OCI-LY1 (cell line): ENCODE measurements at regions not wholly inside any gene's neighbourhood (a gene's known extent, or its start where the extent isn't known, plus 50 kb on each side); places are given as distances from the start of the nearest gene placed in this dataset.

ENCODE experiments used
- H2AFZ ChIP-seq: fragments of 200-600 bp; sonication (generic), shearing (Covaris generic); 2 replicates; pipeline ENCODE4 v1.6.0; 2014; ENCODE audit warnings: antibody characterized with exemption, mild to moderate bottlenecking, low read length
- H3F3A ChIP-seq: fragments of 200-600 bp; sonication (generic), shearing (Covaris generic); 2 replicates; pipeline ENCODE4 v1.6.0; 2014; ENCODE audit warnings: mild to moderate bottlenecking, antibody characterized with exemption, low read length, moderate library complexity; ENCODE audit not compliant: insufficient read depth
- H3K27ac ChIP-seq: fragments of 200-600 bp; sonication (generic); 2 replicates; pipeline ENCODE4 v1.5.1; 2014; ENCODE audit warnings: low read length, mixed run types, mild to moderate bottlenecking, low read depth; ENCODE audit not compliant: poor library complexity, severe bottlenecking
- H3K27me3 ChIP-seq: fragments of 200-600 bp; sonication (generic); 2 replicates; pipeline ENCODE4 v1.6.0; 2014; ENCODE audit warnings: antibody characterized with exemption, mild to moderate bottlenecking, low read length, moderate library complexity; ENCODE audit not compliant: insufficient read depth
- H3K36me3 ChIP-seq: fragments of 200-600 bp; sonication (generic); 2 replicates; pipeline ENCODE4 v1.6.1; 2014; ENCODE audit warnings: mild to moderate bottlenecking, antibody characterized with exemption, low read length, moderate library complexity, mixed read lengths; ENCODE audit not compliant: insufficient read depth
- H3K4me1 ChIP-seq: fragments of 200-600 bp; sonication (generic); 2 replicates; pipeline ENCODE4 v1.5.1; 2014; ENCODE audit warnings: mild to moderate bottlenecking, low read length, moderate library complexity; ENCODE audit not compliant: insufficient read depth, severe bottlenecking
- H3K4me2 ChIP-seq: fragments of 200-600 bp; sonication (generic), shearing (Covaris generic); 2 replicates; pipeline ENCODE4 v1.6.1; 2014; ENCODE audit warnings: low read length
- H3K4me3 ChIP-seq: fragments of 200-600 bp; sonication (generic); 2 replicates; pipeline ENCODE4 v1.5.1; 2014; ENCODE audit warnings: low read length, low read depth, mild to moderate bottlenecking, mixed read lengths; ENCODE audit not compliant: poor library complexity, severe bottlenecking
- H3K79me2 ChIP-seq: fragments of 200-600 bp; shearing (Covaris generic); 2 replicates; pipeline ENCODE4 v1.6.1; 2016; ENCODE audit warnings: mixed run types, low read length, mixed read lengths; ENCODE audit not compliant: insufficient read depth
- H3K9ac ChIP-seq: fragments of 200-600 bp; sonication (generic), shearing (Covaris generic); 2 replicates; pipeline ENCODE4 v1.6.1; 2014; ENCODE audit warnings: mild to moderate bottlenecking, low read length, mixed read lengths
- H3K9me2 ChIP-seq: fragments of 200-600 bp; sonication (generic), shearing (Covaris generic); 2 replicates; pipeline ENCODE4 v1.6.1; 2014; ENCODE audit warnings: low read depth, mild to moderate bottlenecking, low read length, mixed read lengths
- H3K9me3 ChIP-seq: fragments of 200-600 bp; shearing (Covaris generic); 2 replicates; pipeline ENCODE4 v1.6.1; 2014; ENCODE audit warnings: low read length, mixed read lengths
- H4K20me1 ChIP-seq: fragments of 200-600 bp; sonication (generic), shearing (Covaris generic); 2 replicates; pipeline ENCODE4 v1.6.0; 2016; ENCODE audit warnings: mild to moderate bottlenecking, low read length; ENCODE audit not compliant: insufficient read depth
- EZH2 ChIP-seq: fragments of 200-600 bp; sonication (generic), shearing (Covaris generic); IDR thresholded peaks from 2 replicates; pipeline ENCODE4 v1.8.0; 2017; ENCODE audit warnings: borderline replicate concordance, mixed run types, mild to moderate bottlenecking, antibody characterized with exemption, low read length, moderate library complexity, mixed read lengths
- TF ChIP-seq, protein P1 (sequence below): fragments of 200-600 bp; sonication (generic), shearing (Covaris generic); IDR thresholded peaks from 2 replicates; pipeline ENCODE4 v1.5.1; 2017; ENCODE audit warnings: mild to moderate bottlenecking, antibody characterized with exemption, low read length, moderate library complexity, mixed read lengths

DNA sequence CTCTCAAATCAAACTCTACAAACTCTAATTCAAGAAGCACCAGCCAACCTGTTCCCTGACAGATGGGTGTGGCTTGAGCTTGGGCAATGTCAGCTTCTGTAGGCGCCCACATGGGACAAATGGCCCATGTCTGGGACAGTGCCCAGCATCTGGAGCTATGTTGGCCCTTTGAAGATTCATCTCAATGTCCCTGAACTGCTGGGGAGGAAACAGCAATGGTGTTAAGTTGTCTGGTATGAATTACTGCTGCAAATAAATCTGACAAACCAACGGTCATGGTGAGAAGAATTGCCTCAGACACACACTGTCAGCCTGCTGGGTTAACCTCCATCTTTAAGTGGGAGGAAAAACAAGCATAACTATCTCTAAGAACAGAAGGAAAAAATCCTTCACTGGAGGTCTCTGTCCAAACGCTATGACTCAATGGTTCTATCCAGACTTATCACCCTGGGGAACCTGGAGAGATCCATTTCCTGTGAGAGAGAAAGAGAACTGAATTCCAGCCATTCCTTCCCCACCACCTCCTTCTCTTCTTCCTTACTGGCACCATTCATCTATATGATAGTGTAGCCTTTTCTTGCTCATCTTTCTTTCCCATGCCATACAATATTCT, 274.9 kb downstream of the CDH26 start:
- Histone ChIP-seq H3K27ac (no peak overlapping the region), H3K36me3 (no peaks in the 10 kb centered on the region), H4K20me1 (no peaks in the 10 kb centered on the region), H3K4me1 (no peaks in the 10 kb centered on the region), H3K4me2 (no peak overlapping the region), H2AFZ (no peak overlapping the region), H3K9me3 (no peaks in the 10 kb centered on the region), H3K27me3 (no peaks in the 10 kb centered on the region), H3K4me3 (no peak overlapping the region), H3K9me2 (no peaks in the 10 kb centered on the region), H3K79me2 (no peaks in the 10 kb centered on the region), H3K9ac (no peak overlapping the region), H3F3A (no peaks in the 10 kb centered on the region)
- TF ChIP-seq EZH2: no peak
- TF ChIP-seq, protein P1, sequence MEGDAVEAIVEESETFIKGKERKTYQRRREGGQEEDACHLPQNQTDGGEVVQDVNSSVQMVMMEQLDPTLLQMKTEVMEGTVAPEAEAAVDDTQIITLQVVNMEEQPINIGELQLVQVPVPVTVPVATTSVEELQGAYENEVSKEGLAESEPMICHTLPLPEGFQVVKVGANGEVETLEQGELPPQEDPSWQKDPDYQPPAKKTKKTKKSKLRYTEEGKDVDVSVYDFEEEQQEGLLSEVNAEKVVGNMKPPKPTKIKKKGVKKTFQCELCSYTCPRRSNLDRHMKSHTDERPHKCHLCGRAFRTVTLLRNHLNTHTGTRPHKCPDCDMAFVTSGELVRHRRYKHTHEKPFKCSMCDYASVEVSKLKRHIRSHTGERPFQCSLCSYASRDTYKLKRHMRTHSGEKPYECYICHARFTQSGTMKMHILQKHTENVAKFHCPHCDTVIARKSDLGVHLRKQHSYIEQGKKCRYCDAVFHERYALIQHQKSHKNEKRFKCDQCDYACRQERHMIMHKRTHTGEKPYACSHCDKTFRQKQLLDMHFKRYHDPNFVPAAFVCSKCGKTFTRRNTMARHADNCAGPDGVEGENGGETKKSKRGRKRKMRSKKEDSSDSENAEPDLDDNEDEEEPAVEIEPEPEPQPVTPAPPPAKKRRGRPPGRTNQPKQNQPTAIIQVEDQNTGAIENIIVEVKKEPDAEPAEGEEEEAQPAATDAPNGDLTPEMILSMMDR: no peak

DNA sequence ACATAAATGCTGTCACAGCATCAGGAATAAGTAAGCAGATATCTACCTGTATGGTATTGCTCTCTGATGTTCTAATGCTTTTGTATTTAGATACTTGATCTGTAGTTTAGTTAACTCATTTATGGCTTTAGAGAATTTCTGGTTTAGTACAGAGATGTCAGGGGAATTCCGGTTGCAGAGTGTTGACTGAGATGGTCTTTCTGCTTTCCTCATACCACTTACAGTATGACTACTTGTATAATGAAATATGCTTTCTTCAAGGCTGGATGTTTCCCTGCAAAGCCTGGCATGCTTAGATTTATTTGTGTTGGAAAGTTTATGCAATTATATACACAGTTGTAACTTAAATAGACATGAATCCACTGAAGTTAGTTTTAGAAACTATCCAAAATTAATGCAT, 278.4 kb downstream of the CDH26 start:
- Histone ChIP-seq H3K4me1 (no peaks in the 10 kb centered on the region), H3K9ac (no peak overlapping the region), H3K27ac (no peak overlapping the region), H2AFZ (no peak overlapping the region), H3K36me3 (no peaks in the 10 kb centered on the region), H3K9me2 (no peaks in the 10 kb centered on the region), H3K79me2 (no peaks in the 10 kb centered on the region), H3F3A (no peaks in the 10 kb centered on the region), H3K27me3 (no peaks in the 10 kb centered on the region), H4K20me1 (no peaks in the 10 kb centered on the region), H3K4me2 (no peak overlapping the region), H3K4me3 (no peak overlapping the region), H3K9me3 (no peaks in the 10 kb centered on the region)
- TF ChIP-seq, protein P1: no peak
- no peak for TF ChIP-seq EZH2

DNA sequence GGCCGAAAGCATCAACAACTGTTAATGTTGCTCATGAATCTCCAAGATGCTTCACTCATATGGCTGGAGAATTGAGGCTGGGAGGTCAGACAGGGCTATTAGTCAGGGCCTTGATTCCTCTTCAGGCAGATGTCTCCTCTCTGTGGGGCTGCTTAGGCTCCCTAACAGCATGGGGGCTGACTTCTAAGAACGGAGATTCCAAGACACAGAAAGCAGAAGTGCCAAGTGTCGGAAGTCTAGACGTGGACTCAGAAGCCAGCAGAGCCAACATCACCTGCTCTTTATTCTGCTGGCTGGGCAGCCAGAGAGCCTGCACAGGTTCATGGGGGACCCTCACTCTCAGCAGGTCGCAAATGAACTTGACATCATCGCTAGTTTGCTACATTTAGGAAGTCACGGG, 279.8 kb downstream of the CDH26 start:
- Histone ChIP-seq H3F3A (no peaks in the 10 kb centered on the region), H3K4me1 (no peaks in the 10 kb centered on the region), H3K9me3 (no peaks in the 10 kb centered on the region), H4K20me1 (no peaks in the 10 kb centered on the region), H3K4me2 (no peak overlapping the region), H3K79me2 (no peaks in the 10 kb centered on the region), H3K4me3 (no peak overlapping the region), H3K27ac (no peak overlapping the region), H3K9ac (no peak overlapping the region), H2AFZ (no peak overlapping the region), H3K36me3 (no peaks in the 10 kb centered on the region), H3K9me2 (no peaks in the 10 kb centered on the region), H3K27me3 (no peaks in the 10 kb centered on the region)
- TF ChIP-seq EZH2: no peak
- TF ChIP-seq, protein P1: no peak
